22Rv1 (cell line): ENCODE measurements at regions not wholly inside any gene's neighbourhood (a gene's known extent, or its start where the extent isn't known, plus 50 kb on each side); places are given as distances from the start of the nearest gene placed in this dataset.

ENCODE experiments used
- H3K27ac ChIP-seq: fragments of 450-650 bp; 2 replicates; pipeline ENCODE4 v1.5.1; 2017
- ZFX ChIP-seq: fragments of 450-650 bp; IDR thresholded peaks from 2 replicates; pipeline ENCODE4 v1.6.1; 2017; ENCODE audit warnings: antibody characterized with exemption, borderline replicate concordance
- TF ChIP-seq, protein P1 (sequence below): fragments of 450-650 bp; IDR thresholded peaks from 2 replicates; pipeline ENCODE4 v1.5.1; 2017; ENCODE audit warnings: mild to moderate bottlenecking

DNA sequence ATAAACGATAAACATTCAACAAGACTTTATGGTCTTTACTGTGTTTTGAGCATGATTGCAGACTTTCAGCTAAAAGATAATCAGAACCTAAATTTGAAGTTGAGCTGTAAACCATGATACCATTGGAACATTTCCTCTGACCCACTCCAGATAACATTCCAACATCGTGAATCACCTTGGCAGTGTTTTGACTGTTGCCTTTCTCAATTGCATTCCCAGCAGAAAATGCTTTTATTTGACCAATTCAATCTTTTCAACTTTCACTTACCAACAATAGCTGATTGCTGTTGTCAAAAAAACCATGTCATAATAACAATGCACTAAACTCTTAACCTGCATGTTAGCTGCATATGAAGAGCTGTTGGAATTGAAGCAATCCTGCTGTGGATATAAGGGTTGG lies 165.5 kb downstream of the MDFIC start:
- TF ChIP-seq ZFX = no peak
- TF ChIP-seq, protein P1, sequence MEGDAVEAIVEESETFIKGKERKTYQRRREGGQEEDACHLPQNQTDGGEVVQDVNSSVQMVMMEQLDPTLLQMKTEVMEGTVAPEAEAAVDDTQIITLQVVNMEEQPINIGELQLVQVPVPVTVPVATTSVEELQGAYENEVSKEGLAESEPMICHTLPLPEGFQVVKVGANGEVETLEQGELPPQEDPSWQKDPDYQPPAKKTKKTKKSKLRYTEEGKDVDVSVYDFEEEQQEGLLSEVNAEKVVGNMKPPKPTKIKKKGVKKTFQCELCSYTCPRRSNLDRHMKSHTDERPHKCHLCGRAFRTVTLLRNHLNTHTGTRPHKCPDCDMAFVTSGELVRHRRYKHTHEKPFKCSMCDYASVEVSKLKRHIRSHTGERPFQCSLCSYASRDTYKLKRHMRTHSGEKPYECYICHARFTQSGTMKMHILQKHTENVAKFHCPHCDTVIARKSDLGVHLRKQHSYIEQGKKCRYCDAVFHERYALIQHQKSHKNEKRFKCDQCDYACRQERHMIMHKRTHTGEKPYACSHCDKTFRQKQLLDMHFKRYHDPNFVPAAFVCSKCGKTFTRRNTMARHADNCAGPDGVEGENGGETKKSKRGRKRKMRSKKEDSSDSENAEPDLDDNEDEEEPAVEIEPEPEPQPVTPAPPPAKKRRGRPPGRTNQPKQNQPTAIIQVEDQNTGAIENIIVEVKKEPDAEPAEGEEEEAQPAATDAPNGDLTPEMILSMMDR = no peak
- no peak overlapping the region for H3K27ac ChIP-seq

DNA sequence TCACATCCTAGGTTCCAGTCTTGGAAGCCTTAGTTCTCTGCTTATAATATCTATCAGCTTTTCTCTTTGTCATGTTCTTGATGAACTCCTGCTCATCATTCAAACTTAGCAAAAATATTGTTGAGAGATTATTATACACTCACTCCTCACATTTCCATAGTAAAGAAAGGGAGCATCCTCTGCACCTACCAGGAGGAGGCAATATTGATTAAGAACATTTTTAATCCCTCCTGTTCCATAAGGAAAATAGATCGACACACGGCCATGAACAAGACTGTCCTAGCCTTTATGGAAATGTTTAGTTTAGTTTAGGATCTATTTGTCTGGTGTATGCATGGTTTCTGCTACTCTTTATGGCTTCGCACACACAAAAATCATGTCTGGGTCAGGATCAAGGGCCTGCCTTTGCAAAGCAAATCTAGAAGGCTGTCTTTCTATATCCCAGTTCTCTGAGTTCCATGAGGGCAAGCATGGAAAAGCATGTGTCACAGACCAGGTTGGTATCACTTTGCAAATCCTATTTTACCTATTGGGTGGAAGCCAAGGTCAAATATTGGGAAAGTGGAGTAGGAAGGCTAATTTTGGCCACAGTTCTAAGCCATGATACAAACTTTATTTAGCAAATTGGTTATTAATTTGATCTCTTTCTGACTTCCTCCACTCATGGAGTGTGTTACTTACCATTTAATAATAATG lies 164.4 kb downstream of the MDFIC start:
- H3K27ac ChIP-seq = no peak overlapping the region
- TF ChIP-seq ZFX = no peak
- TF ChIP-seq, protein P1 = peak; percentile 42

DNA sequence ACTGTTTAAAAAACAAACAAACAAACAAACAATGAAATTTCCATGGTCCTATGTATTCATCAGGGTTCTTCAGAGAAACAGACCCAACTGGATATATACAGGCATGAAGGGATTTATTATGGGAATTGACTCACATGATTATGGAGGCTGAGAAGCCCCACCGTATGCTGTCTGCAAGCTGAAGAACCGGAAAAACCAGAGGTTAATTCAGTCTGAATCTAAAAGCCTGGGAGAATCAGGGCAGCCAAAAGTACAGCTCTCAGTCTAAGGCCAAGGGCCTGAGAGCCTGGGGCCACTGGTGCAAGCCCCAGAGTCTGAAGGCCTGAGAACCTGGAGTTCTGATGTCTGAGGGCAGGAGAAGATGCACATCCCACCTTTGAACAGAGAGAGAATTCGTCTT lies 163.5 kb downstream of the MDFIC start:
- H3K27ac ChIP-seq = no peak overlapping the region
- no peak for TF ChIP-seq ZFX
- TF ChIP-seq, protein P1 = no peak

DNA sequence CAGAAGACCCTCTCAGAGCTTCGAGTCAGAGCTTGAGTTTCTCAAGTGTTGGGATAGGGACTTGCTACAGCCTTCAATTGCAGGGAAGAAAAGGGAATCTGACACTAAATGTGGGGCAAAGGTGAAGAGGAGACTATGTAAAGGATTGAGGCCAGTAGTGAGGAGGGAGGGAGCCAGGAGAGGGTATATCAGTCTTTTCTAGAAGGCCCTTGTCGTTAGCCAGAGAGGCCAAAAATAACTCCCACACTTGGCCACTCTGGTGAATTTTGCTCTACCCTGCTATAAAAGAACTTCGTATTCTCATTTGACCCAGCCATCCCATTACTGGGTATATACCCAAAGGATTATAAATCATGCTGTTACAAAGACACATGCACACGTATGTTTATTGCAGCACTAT lies 162.0 kb downstream of the MDFIC start:
- TF ChIP-seq ZFX = no peak
- TF ChIP-seq, protein P1 = no peak
- H3K27ac ChIP-seq = no peak overlapping the region

DNA sequence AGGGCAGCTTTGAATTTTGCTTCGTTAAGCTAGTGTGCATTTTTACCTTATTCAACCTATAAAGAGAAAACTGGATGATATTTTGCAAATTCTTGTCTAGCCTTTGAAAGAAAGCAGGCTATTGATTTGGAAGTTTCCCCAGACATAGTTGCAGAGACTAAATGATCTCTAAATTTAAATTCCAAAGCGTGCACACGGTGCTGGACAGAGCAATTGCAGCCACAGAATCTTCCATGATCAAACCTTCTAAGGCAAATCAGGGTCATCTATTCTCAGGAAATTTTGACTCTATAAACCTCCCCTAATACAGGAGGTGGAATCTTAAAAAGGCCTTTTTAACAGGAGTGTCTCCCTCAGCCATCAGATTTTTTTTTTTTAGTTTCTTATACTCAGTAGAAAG lies 159.9 kb downstream of the MDFIC start:
- TF ChIP-seq, protein P1 = no peak
- TF ChIP-seq ZFX = no peak
- no peak overlapping the region for H3K27ac ChIP-seq

DNA sequence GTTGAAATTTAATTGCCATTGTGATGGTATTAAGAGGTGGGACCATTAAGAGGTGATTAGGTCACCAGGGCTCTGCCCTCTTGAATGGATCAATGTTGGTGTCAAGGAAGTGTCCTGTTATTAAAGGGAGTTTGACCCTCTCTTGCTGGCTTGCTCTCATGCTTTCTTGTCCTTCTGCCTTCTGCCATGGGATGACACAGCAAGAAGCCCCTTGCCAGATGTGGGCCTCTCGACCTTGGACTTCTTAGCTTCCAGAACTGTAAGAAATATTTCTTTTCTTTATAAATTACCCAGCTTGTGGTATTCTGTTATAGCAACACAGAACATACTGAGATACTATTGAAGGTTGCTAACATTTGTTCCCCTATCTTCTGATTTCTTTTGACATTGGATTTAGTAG lies 157.0 kb downstream of the MDFIC start:
- H3K27ac ChIP-seq = no peak overlapping the region
- no peak for TF ChIP-seq ZFX
- TF ChIP-seq, protein P1 = no peak

DNA sequence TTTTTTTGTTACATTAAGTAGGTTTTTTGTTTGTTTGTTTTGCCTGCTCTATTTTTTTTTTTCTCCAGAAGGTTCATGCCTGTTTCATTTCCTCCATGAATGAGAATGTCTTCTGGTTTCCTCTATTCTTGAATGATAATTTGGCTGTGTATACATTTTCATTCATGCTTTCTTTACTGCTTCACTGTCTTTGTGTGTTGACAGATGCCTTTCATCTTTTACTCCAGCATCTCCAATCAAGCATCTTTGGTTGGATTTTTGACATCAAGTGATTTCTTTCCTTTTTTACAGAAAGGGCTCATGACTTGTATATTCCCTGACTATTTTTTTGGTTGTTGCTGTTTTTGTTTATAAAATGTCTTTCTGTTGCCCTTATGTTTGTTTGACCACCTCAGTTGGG lies 156.5 kb downstream of the MDFIC start:
- H3K27ac ChIP-seq = no peak overlapping the region
- no peak for TF ChIP-seq ZFX
- TF ChIP-seq, protein P1 = no peak
